Thyroid gland (tissue), 4 donors: ENCODE measurements at regions not wholly inside any gene's neighbourhood (a gene's known extent, or its start where the extent isn't known, plus 50 kb on each side); places are given as distances from the start of the nearest gene placed in this dataset.

ENCODE experiments used
- DNase-seq, 2 donors: peaks; one replicate each; pipeline ENCODE4 v3.0.0-alpha.2; 2019
- H3K27ac ChIP-seq, 3 donors: fragments of 200-600 bp; sonication (generic); 1 replicate in 2 of 3; 2 replicates in 1 of 3; pipeline ENCODE4 v1.5.1; 2016 to 2019; ENCODE audit warnings: mild to moderate bottlenecking in 1 of 3, moderate library complexity in 1 of 3
- H3K27me3 ChIP-seq: fragments of 200-600 bp; sonication (generic); one replicate; pipeline ENCODE4 v1.5.1; 2019
- H3K36me3 ChIP-seq, 2 donors: fragments of 200-600 bp; sonication (generic); one replicate each; pipeline ENCODE4 v1.5.1; 2016 to 2019
- H3K4me1 ChIP-seq, 2 donors: fragments of 200-600 bp; sonication (generic); one replicate each; pipeline ENCODE4 v1.5.1; 2017 to 2019
- H3K4me3 ChIP-seq, 3 donors: fragments of 200-600 bp; sonication (generic); replicated peaks in 1 of 3; 1 replicate in 2 of 3; 2 replicates in 1 of 3; pipeline ENCODE4 v1.5.1; 2016; ENCODE audit warnings: mild to moderate bottlenecking in 1 of 3
- H3K9me3 ChIP-seq: fragments of 200-600 bp; sonication (generic); one replicate; pipeline ENCODE4 v1.5.1; 2017
- CTCF ChIP-seq, 6 experiments: fragments of 200-600 bp in 3 of 6; fragments of 450-650 bp in 3 of 6; sonication (generic) in 3 of 6; IDR thresholded peaks; one replicate each; pipeline ENCODE4 v1.5.1; 2016 to 2019; ENCODE audit warnings: antibody characterized with exemption in 6 of 6, mild to moderate bottlenecking in 2 of 6, inconsistent platforms in 1 of 6, moderate library complexity in 1 of 6
- POLR2A ChIP-seq, 2 donors: fragments of 450-650 bp; IDR thresholded peaks; one replicate each; pipeline ENCODE4 v1.6.1; 2017; ENCODE audit warnings: antibody characterized with exemption in 2 of 2, mild to moderate bottlenecking in 2 of 2, moderate library complexity in 1 of 2
- WGBS, 2 donors: methylation state at CpG; one replicate each; pipeline ENCODE4 v1.1.5; 2017; 5-methylcytosine and 5-hydroxymethylcytosine counted together
- intact Hi-C: fragments of 100-400 bp; cut with DNase I; formaldehyde crosslinking; loops from one replicate; pipeline ENCODE4 v1.15.1; 2023

- Histone ChIP-seq H3K27ac (no peak overlapping the region), H3K4me3 (no peak overlapping the region), H3K27me3 (no peaks in the 10 kb centered on the region), H3K4me1 (no peaks in the 10 kb centered on the region), H3K36me3 (no peaks in the 10 kb centered on the region), H3K9me3 (no peaks in the 10 kb centered on the region)
- DNase-seq = no peak
- TF ChIP-seq CTCF (IDR thresholded peaks at IDR 0.05) (no peak), POLR2A (IDR thresholded peaks at IDR 0.05) (no peak)
- intact Hi-C loops = no loop called here
- WGBS, 2 donors = 88 to 96% methylated on average over 1 of the region's 1 CpG
Measured at GRCh38 chrX:20472148-20472547, 205.4 kb upstream of the RPS6KA3 start.

- Histone ChIP-seq H3K36me3 (no peaks in the 10 kb centered on the region), H3K27me3 (no peaks in the 10 kb centered on the region), H3K27ac (no peak overlapping the region), H3K4me1 (no peaks in the 10 kb centered on the region), H3K9me3 (no peaks in the 10 kb centered on the region), H3K4me3 (no peak overlapping the region)
- intact Hi-C loops = no loop called here
- no peak for TF ChIP-seq CTCF (IDR thresholded peaks at IDR 0.05)
- no peak for TF ChIP-seq POLR2A (IDR thresholded peaks at IDR 0.05)
- no peak for DNase-seq
Measured at GRCh38 chrX:20471483-20471882, 204.8 kb upstream of the RPS6KA3 start.

GRCh38 chrX:20463296-20464075, 196.8 kb upstream of the RPS6KA3 start:
- peak; percentile 74 to 76 for DNase-seq
- no peak for TF ChIP-seq CTCF (IDR thresholded peaks at IDR 0.05)
- TF ChIP-seq POLR2A (IDR thresholded peaks at IDR 0.05) = no peak
- Histone ChIP-seq H3K36me3 (no peaks in the 10 kb centered on the region), H3K27ac (peak overlapping the region; percentile 37 to 54 (median 43)), H3K9me3 (no peaks in the 10 kb centered on the region), H3K4me1 (peaks cover 0 to 5% of the 10 kb centered on the region in 2 donors), H3K27me3 (no peaks in the 10 kb centered on the region), H3K4me3 (no peak overlapping the region)
- intact Hi-C loops = no loop called here
- WGBS, 2 donors = 26 to 38% methylated on average over 3 of the region's 3 CpGs

GRCh38 chrX:20461576-20461975, 194.9 kb upstream of the RPS6KA3 start:
- 43 to 71% methylated on average over 3 of the region's 3 CpGs for WGBS, 2 donors
- H3K4me1 ChIP-seq = peaks cover 0 to 5% of the 10 kb centered on the region in 2 donors
- H3K4me3 ChIP-seq = no peak overlapping the region
- H3K9me3 ChIP-seq = no peaks in the 10 kb centered on the region
- no peak overlapping the region for H3K27ac ChIP-seq
- DNase-seq = no peak
- intact Hi-C loops = no loop called here
- H3K27me3 ChIP-seq = no peaks in the 10 kb centered on the region
- no peaks in the 10 kb centered on the region for H3K36me3 ChIP-seq
- TF ChIP-seq POLR2A (IDR thresholded peaks at IDR 0.05) = no peak
- no peak for TF ChIP-seq CTCF (IDR thresholded peaks at IDR 0.05)

GRCh38 chrX:20461002-20461401, 194.3 kb upstream of the RPS6KA3 start:
- peak; percentile 4 for DNase-seq
- Histone ChIP-seq H3K36me3 (no peaks in the 10 kb centered on the region), H3K27me3 (no peaks in the 10 kb centered on the region), H3K4me1 (peaks cover 0 to 5% of the 10 kb centered on the region in 2 donors), H3K4me3 (no peak overlapping the region), H3K27ac (no peak overlapping the region), H3K9me3 (no peaks in the 10 kb centered on the region)
- intact Hi-C loops = no loop called here
- WGBS, 2 donors = 22 to 24% methylated on average over 1 of the region's 1 CpG
- TF ChIP-seq POLR2A (IDR thresholded peaks at IDR 0.05) = no peak
- TF ChIP-seq CTCF (IDR thresholded peaks at IDR 0.05) = no peak
